HG03060 (cell line): ENCODE measurements at regions not wholly inside any gene's neighbourhood (a gene's known extent, or its start where the extent isn't known, plus 50 kb on each side); places are given as distances from the start of the nearest gene placed in this dataset.
"Not testable (repeated sequence)": the region's sequence is repeated elsewhere in the genome, so short reads cannot be mapped to it uniquely, and the experiment has no call there.

Experiments used
- ATAC-seq: cut with Tn5 transposase; IDR thresholded peaks from one replicate; pipeline ENCODE4 v1.9.1; 2021; ENCODE audit warnings: low read depth, moderate number of reproducible peaks; ENCODE audit not compliant: unreplicated experiment

DNA sequence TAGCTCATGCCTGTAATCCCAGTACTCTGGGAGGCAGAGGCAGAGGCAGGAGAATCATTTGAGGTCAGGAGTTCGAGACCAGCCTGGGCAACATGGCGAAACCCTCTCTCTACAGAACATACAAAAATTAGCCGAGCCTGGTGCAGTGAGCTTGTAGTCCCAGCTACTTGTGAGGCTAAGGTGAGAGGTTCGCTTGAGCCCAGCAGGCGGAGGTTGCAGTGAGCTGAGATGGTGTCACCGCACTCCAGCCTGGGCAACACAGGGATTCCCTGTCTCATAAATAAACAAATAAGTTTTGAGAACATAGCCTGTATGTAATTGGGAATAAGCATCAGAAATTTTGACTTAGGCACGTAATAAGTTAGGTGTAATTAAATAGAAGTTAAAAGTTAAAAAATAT, 971.7 kb upstream of the COX7C start:
- ATAC-seq, result no peak

GRCh38 chr5:85646641-85647040, 971.1 kb upstream of the COX7C start:
- no peak for ATAC-seq

DNA sequence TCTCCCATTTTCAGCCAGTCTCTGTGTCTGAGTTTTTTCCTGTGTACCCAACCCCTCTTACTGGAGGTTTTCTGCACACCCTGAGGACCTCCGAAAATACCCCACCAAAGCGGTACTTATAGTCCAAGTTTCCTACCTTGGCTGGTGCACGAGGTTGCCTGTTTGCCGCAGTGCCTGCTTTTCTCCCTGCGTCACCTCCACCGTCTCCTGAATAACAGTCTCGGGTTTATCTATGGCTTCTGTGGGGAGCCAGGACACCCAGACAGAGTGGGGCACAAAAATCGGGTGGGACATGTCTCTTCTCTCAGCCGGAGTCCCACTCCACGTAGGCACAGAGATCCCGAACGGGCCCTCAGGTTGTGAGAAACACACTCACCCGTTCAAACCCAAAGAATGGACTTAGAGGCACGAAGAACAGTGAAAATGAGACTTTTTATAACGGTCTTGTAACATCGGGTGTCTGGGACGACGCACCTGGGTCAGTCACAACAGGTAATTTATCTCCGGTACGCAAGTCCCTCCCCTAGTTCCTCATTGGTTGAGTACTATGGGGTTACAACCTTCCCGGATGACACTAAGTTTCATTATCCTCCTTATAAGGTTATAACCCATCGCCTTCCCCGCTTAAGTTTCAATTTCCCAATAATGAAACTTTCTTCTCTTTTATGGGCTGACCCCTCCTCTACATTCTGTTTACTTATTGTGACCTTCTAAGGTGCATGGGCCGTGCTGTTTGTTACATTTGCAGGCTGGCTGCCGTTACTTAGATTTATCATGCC, 970.2 kb upstream of the COX7C start:
- ATAC-seq, result no peak

DNA sequence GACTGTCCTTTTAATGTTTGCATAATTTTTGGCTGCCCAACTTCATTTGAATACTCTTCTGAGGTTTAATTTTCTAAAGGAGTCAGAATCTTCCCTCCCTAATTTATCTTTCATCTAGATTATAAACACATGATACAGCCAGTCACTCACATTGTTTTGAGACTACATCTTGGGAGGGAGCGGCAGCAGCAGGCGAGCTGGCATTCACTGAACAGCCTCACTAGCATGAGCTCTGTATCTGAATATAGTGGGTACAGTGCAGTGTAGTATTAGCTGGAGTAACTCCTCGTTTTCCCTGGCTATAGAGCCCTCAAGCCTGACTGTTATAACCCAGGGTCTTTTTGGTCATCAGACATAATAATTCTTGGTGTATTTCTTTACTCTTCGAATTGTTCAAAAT, 969.2 kb upstream of the COX7C start:
- ATAC-seq, result no peak

DNA sequence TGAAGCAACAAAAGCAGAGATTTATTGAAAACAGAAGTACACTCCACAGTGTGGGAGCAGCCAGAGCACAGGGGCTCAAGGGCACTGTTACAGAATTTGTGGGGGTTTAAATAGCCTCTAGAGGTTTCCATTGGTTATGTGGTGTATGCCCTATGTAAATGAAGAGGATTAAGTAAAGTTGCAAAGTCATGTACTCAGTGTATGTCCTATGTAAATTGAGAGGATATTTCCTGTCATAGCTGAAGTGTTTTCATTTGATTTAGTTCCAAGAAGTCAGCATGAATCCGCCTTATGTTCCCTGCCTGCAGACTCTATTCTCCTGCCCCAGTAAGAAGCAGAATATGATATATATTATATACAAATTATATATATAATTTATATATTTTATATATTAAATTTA, 966.0 kb upstream of the COX7C start:
- no peak for ATAC-seq

- not testable (repeated sequence) for ATAC-seq
Observed at GRCh38 chr5:85654144-85654543, 963.6 kb upstream of the COX7C start.

GRCh38 chr5:85656050-85656449, 961.7 kb upstream of the COX7C start:
- no peak for ATAC-seq

GRCh38 chr5:85657328-85657727, 960.4 kb upstream of the COX7C start:
- ATAC-seq, result not testable (repeated sequence)

- ATAC-seq, result not testable (repeated sequence)
Observed at GRCh38 chr5:85662969-85663707, 954.6 kb upstream of the COX7C start.

DNA sequence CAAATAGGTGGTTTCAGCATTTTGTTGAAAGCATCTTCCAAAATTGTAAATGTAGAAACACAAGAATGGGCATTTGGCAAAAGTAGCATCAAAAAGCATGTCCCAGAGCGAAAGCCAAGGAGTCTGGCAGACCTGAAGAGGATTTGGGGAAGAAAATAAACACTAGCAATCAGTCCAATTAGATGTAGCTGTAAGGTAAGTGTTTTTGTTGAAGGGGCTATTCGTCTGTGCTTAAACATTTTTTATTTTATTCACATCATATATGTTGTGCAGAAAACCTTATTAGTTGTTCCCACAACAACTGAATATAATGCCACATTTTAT, 954.1 kb upstream of the COX7C start:
- ATAC-seq, result no peak

GRCh38 chr5:85670417-85670816, 947.3 kb upstream of the COX7C start:
- ATAC-seq, result no peak

- ATAC-seq, result no peak
Observed at GRCh38 chr5:85671223-85671970, 946.3 kb upstream of the COX7C start.

- ATAC-seq, result no peak
Observed at GRCh38 chr5:85681871-85682270, 935.9 kb upstream of the COX7C start.

- ATAC-seq, result no peak
Observed at GRCh38 chr5:85684351-85684750, 933.4 kb upstream of the COX7C start.

DNA sequence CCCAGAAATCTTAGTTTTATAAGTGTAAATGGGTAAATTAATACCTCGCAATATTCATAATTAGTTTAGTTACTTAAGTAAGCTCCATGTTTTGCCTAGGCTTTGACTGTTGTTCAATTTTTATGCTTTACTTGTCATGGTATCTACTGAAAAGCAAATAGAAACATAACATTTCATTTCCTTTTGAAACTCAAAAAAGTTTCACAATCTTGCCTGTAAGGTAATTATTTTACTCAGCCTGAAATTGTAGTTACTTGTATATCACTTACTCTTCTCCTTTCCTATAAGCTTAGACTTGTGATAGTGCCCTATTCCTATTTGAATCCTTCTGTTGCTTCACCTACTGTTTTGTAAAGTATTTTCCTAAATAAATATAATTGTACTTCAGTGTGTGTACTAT, 914.4 kb upstream of the COX7C start:
- ATAC-seq, result no peak

- ATAC-seq, result no peak
Observed at GRCh38 chr5:85709728-85710127, 908.0 kb upstream of the COX7C start.

DNA sequence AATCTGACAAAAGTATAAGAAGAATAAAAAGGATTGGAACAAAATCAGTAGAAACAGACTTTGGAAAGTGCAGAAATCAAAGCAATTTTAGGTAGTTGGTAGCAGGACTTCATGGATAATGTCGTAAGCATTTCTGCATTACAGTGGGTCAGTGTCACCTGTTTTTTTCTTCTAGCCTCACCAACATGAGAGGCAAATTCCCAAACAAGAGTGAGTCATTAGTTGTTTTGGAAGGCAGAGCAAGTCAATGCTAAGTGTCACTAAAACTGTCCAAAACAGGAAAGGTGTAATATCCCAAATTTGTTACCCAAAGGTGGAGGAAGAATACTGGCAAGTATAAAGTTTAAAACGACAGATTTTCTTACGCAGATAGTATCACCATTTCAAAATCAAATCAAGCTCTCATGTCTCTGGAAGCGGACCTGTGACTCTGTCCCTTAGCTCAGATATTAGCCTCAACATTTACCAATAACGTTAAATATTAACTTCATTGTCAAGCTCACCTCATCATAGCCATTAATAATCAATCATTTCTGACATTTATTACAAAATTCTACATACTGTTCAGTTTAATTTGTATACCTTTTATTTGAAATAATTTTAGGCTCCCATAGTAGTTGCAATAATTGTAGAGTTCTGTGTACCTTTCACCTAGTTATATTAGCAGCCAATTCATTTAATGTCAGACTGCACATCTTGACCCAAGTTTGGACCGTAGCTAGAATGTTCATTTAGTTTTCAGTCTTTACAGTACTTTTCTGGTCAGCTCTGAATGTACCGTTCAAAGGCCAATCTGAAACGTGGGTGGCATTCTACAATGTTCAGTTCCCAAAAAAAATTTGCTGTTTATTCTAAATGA, 901.2 kb upstream of the COX7C start:
- ATAC-seq, result no peak

DNA sequence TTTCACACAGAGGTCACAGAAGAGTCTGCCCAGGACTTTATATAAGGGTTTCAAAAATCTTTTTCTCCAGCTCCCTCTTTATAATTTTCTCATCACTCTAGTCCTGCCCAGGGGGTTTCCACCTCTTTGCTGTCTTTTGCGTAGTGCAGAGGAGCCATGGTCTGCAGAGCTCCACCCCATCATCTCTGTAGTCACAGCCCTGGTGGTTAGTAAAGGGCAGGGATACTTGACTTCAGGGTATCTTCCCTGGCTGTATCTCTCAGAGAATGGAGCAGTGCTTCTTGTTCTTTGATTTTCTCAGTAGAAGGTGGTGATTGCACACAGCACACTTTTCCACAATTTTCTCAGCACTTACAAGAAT, 900.6 kb upstream of the COX7C start:
- ATAC-seq, result no peak

GRCh38 chr5:85732185-85732584, 885.6 kb upstream of the COX7C start:
- no peak for ATAC-seq

DNA sequence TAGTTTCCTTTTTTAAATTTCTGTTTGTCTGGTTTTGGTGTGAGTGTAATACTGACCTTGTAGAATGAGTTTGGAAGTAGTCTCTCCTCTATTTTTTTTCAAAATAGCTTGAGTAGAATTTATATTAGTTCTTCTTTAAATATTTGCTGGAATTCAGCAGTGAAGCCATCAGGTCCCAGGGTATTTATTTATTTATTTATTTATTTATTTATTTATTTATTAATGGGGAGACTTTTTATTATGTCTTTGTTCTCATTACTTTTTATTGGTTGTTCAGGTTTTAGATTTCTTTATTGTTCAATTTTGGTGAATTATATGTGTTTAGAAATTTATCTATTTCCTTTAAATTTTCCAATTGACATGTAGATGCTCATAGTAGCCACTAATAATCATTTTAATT, 875.8 kb upstream of the COX7C start:
- no peak for ATAC-seq

- no peak for ATAC-seq
Observed at GRCh38 chr5:85760519-85760918, 857.2 kb upstream of the COX7C start.
